HepG2 (cell line): ENCODE measurements at regions not wholly inside any gene's neighbourhood (a gene's known extent, or its start where the extent isn't known, plus 50 kb on each side); places are given as distances from the start of the nearest gene placed in this dataset.

Source experiments
- ATAC-seq: fragments of 200-7000 bp; cut with Tn5 transposase; 3 replicates; pipeline ENCODE4 v1.9.1; 2020; ENCODE audit warnings: mild to moderate bottlenecking, moderate library complexity
- BruUV-seq: library from RNA; stranded (reverse); fragments of 400-500 nt; replicated peaks from 2 replicates; lab custom pipeline; 2021; lab: Mats Ljungman, UMichigan
- CTCF ChIA-PET: fragments of 300-600 bp; formaldehyde crosslinking; extraction: SDS; loops from one replicate; lab custom pipeline; 2021; ENCODE audit warnings: low total read pairs, inconsistent platforms, low intra/inter-chr PET ratio; lab: Yijun Ruan, JAX
- POLR2A ChIA-PET: fragments of 350-600 bp; sonication (Branson Sonifier 250); formaldehyde crosslinking; loops from one replicate; lab custom pipeline; 2020; ENCODE audit warnings: antibody characterized with exemption, inconsistent platforms; lab: Yijun Ruan, JAX
- DNase-seq: peaks from one replicate; pipeline ENCODE4 v3.0.0-alpha.2; 2015; ENCODE audit warnings: low spot score
- FAIRE-seq: peaks from 3 replicates; lab custom pipeline; 2011; peaks lifted over from hg19 to GRCh38; lab: Jason Lieb, UNC
- H2AFZ ChIP-seq: one replicate; pipeline ENCODE4 v1.6.1; 2011; ENCODE audit warnings: low read length, inconsistent platforms
- H3K27ac ChIP-seq: fragments of 300-600 bp; 3 replicates; pipeline ENCODE4 v1.8.0; 2011; ENCODE audit warnings: mixed run types, mild to moderate bottlenecking, mixed read lengths, low read length, inconsistent platforms; ENCODE audit not compliant: insufficient read depth; ENCODE audit errors: extremely low read length
- H3K27me3 ChIP-seq, 2 experiments: fragments of 200-600 bp in 1 of 2; 2 replicates in 1 of 2; 3 replicates in 1 of 2; pipeline versions ENCODE4 v1.6.0 to v1.8.0; 2011; ENCODE audit warnings: low read length in 2 of 2, mild to moderate bottlenecking in 2 of 2, moderate library complexity in 2 of 2, inconsistent platforms in 1 of 2; ENCODE audit not compliant: insufficient read depth in 2 of 2, control insufficient read depth in 1 of 2
- H3K36me3 ChIP-seq, 2 experiments: fragments of 200-600 bp in 1 of 2; replicated peaks in 1 of 2; 2 replicates in 1 of 2; 3 replicates in 1 of 2; pipeline versions ENCODE4 v1.5.1 to v1.8.0; 2011; ENCODE audit warnings: low read length in 2 of 2, inconsistent platforms in 1 of 2; ENCODE audit not compliant: insufficient read depth in 2 of 2, control insufficient read depth in 1 of 2
- H3K4me1 ChIP-seq: 2 replicates; pipeline ENCODE4 v1.5.1; 2012; ENCODE audit warnings: low read length, inconsistent platforms; ENCODE audit not compliant: insufficient read depth
- H3K4me2 ChIP-seq: 2 replicates; pipeline ENCODE4 v1.6.0; 2011; ENCODE audit warnings: low read depth, low read length, inconsistent platforms
- H3K4me3 ChIP-seq, 3 experiments: fragments of 200-600 bp in 1 of 3; sonication (generic), shearing (Covaris generic) in 1 of 3; replicated peaks in 1 of 3; 2 replicates each; pipeline ENCODE4 v1.5.1; 2011 to 2016; ENCODE audit warnings: low read length in 3 of 3, inconsistent platforms in 2 of 3, low read depth in 2 of 3, mild to moderate bottlenecking in 2 of 3, control low read depth in 1 of 3, mixed read lengths in 1 of 3; ENCODE audit not compliant: insufficient read depth in 1 of 3
- H3K79me2 ChIP-seq: one replicate; pipeline ENCODE4 v1.6.1; 2011; ENCODE audit warnings: low read length, inconsistent platforms; ENCODE audit not compliant: insufficient read depth
- H3K9ac ChIP-seq: 2 replicates; pipeline ENCODE4 v1.6.0; 2011; ENCODE audit warnings: mild to moderate bottlenecking, low read depth, low read length, inconsistent platforms; ENCODE audit not compliant: insufficient read depth
- H3K9me3 ChIP-seq: 2 replicates; pipeline ENCODE4 v1.5.1; 2012; ENCODE audit warnings: mild to moderate bottlenecking, low read length
- H4K20me1 ChIP-seq: 2 replicates; pipeline ENCODE4 v1.6.0; 2011; ENCODE audit warnings: inconsistent platforms, mild to moderate bottlenecking, low read length, moderate library complexity; ENCODE audit not compliant: insufficient read depth
- HMG20B ChIP-seq: conservative IDR thresholded peaks from 2 replicates; pipeline ENCODE4 v1.6.1; 2016; ENCODE audit warnings: missing genetic modification reagents, missing compliant biosample characterization
- HNRNPK ChIP-seq: fragments of 200-400 bp; formaldehyde crosslinking; IDR thresholded peaks from 2 replicates; pipeline ENCODE4 v1.6.1; 2018; ENCODE audit warnings: low read length, low read depth, moderate library complexity, mild to moderate bottlenecking; ENCODE audit not compliant: poor library complexity, severe bottlenecking
- TBL1XR1 ChIP-seq: fragments of 150-350 bp; IDR thresholded peaks from 2 replicates; pipeline ENCODE4 v1.6.1; 2014; ENCODE audit warnings: borderline replicate concordance, low read length; ENCODE audit not compliant: partially characterized antibody
- TEAD3 ChIP-seq: optimal IDR thresholded peaks from 2 replicates; pipeline ENCODE3; 2016; ENCODE audit warnings: borderline replicate concordance
- ZNF10 ChIP-seq: sonication (generic); formaldehyde crosslinking; IDR thresholded peaks from 2 replicates; pipeline ENCODE4 v1.4.0; 2020; ENCODE audit warnings: mild to moderate bottlenecking, low read depth, missing genetic modification reagents, borderline replicate concordance
- ZNF816 ChIP-seq: sonication (generic); formaldehyde crosslinking; IDR thresholded peaks from 2 replicates; pipeline ENCODE4 v1.8.0; 2022; ENCODE audit warnings: missing genetic modification reagents, mild to moderate bottlenecking, borderline replicate concordance
- WGBS: methylation state at CpG from one replicate; pipeline ENCODE4 v1.1.6; 2017; ENCODE audit warnings: low lambda C conversion rate; 5-methylcytosine and 5-hydroxymethylcytosine counted together
- in situ Hi-C: cut with HindIII; loops from 2 replicates; pipeline ENCODE4 v1.10.0; 2017; ENCODE audit warnings: low pct_unique_long_range_greater_than_20kb; ENCODE audit not compliant: extremely low pct_ligation_motif_present
- intact Hi-C: fragments of 100-400 bp; cut with micrococcal nuclease; formaldehyde crosslinking; loops from one replicate; pipeline ENCODE4 v1.10.0; 2022; ENCODE audit not compliant: unreplicated experiment
- TF ChIP-seq, protein P1 (sequence below): sonication (generic); formaldehyde crosslinking; IDR thresholded peaks from 2 replicates; pipeline ENCODE4 v1.4.0; 2020; ENCODE audit warnings: missing genetic modification reagents
- TF ChIP-seq, protein P2 (sequence below): sonication (generic); formaldehyde crosslinking; IDR thresholded peaks from 2 replicates; pipeline ENCODE4 v1.5.0; 2020; ENCODE audit warnings: mild to moderate bottlenecking, low read depth, missing genetic modification reagents, borderline replicate concordance
- TF ChIP-seq, protein P3 (sequence below): sonication (generic); formaldehyde crosslinking; IDR thresholded peaks from 2 replicates; pipeline ENCODE4 v1.4.0; 2020; ENCODE audit warnings: low read depth, mild to moderate bottlenecking, missing genetic modification reagents

DNA sequence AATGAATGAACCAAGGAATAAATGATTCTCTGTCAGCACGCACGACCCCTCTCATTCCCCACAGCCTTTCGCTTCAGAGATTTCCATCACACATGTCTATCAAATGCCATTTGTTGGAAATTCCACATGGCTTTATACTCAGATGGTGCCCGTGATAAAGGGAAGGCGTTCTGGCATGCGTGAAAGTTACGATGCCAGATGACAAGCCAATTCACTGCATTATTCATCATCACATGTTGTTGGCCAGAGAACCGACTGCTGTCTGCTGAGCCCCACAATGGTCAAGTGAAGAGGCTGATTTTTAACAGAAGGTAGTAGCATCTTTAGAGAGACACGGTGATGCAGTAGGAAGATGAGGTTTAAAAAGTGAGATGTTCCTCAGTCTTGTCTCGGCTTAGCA is 74.1 kb upstream of the FRMD4B start:
- DNase-seq, result no peak
- no peak overlapping the region for H3K4me2 ChIP-seq
- H3K9me3 ChIP-seq, result no peaks in the 10 kb centered on the region
- no peaks in the 10 kb centered on the region for H3K79me2 ChIP-seq
- H4K20me1 ChIP-seq, result no peaks in the 10 kb centered on the region
- H2AFZ ChIP-seq, result no peak overlapping the region
- no peaks in the 10 kb centered on the region for H3K36me3 ChIP-seq
- no peak overlapping the region for H3K4me3 ChIP-seq
- in situ Hi-C loops, result no loop called here
- H3K27me3 ChIP-seq, result no peaks in the 10 kb centered on the region
- no peak for ATAC-seq
- POLR2A ChIA-PET, result no interaction called here
- FAIRE-seq, result no peak
- no TSS peak for BruUV-seq
- no peaks in the 10 kb centered on the region for H3K4me1 ChIP-seq
- intact Hi-C loops, result no loop called here
- no peak overlapping the region for H3K9ac ChIP-seq
- H3K27ac ChIP-seq, result no peak overlapping the region
- TF ChIP-seq TEAD3 (CRISPR knock-in tag) (no peak), ZNF816 (no peak), HMG20B (CRISPR knock-in tag) (no peak), TBL1XR1 (no peak), ZNF10 (CRISPR knock-in tag) (no peak), HNRNPK (no peak)
- TF ChIP-seq, protein P1, sequence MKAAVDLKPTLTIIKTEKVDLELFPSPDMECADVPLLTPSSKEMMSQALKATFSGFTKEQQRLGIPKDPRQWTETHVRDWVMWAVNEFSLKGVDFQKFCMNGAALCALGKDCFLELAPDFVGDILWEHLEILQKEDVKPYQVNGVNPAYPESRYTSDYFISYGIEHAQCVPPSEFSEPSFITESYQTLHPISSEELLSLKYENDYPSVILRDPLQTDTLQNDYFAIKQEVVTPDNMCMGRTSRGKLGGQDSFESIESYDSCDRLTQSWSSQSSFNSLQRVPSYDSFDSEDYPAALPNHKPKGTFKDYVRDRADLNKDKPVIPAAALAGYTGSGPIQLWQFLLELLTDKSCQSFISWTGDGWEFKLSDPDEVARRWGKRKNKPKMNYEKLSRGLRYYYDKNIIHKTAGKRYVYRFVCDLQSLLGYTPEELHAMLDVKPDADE (CRISPR knock-in tag), result no peak
- TF ChIP-seq, protein P2, sequence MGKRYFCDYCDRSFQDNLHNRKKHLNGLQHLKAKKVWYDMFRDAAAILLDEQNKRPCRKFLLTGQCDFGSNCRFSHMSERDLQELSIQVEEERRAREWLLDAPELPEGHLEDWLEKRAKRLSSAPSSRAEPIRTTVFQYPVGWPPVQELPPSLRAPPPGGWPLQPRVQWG, result no peak
- TF ChIP-seq, protein P3, sequence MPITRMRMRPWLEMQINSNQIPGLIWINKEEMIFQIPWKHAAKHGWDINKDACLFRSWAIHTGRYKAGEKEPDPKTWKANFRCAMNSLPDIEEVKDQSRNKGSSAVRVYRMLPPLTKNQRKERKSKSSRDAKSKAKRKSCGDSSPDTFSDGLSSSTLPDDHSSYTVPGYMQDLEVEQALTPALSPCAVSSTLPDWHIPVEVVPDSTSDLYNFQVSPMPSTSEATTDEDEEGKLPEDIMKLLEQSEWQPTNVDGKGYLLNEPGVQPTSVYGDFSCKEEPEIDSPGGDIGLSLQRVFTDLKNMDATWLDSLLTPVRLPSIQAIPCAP (CRISPR knock-in tag), result no peak
- TF ChIP-seq, all 625 proteins: peak for 0
- 50% methylated on average over 10 of the region's 10 CpGs for WGBS
- CTCF ChIA-PET, result no interaction called here
